ENCODE measurements at regions not wholly inside any gene's neighbourhood (a gene's known extent, or its start where the extent isn't known, plus 50 kb on each side); places are given as distances from the start of the nearest gene placed in this dataset.

DNA sequence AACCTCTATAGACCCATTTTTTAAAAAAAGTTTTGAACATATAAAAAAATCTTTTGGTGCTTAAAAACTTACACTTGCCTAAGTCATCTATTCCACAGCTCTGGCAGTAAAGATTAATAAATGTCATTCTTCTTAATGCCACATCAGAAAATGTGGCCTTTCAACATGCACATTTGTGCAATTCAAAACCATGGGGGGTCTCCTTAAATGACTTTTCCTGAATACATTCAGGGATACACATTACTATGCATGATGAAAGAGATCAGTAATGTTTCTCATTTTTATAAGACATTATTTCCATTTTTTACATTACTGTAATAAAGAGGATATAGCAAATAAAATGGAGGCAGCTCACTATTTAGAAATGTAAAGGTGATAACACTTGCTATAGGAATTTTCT, 142.3 kb downstream of the RBM43 start:
- TF ChIP-seq, protein P1, sequence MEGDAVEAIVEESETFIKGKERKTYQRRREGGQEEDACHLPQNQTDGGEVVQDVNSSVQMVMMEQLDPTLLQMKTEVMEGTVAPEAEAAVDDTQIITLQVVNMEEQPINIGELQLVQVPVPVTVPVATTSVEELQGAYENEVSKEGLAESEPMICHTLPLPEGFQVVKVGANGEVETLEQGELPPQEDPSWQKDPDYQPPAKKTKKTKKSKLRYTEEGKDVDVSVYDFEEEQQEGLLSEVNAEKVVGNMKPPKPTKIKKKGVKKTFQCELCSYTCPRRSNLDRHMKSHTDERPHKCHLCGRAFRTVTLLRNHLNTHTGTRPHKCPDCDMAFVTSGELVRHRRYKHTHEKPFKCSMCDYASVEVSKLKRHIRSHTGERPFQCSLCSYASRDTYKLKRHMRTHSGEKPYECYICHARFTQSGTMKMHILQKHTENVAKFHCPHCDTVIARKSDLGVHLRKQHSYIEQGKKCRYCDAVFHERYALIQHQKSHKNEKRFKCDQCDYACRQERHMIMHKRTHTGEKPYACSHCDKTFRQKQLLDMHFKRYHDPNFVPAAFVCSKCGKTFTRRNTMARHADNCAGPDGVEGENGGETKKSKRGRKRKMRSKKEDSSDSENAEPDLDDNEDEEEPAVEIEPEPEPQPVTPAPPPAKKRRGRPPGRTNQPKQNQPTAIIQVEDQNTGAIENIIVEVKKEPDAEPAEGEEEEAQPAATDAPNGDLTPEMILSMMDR (IDR thresholded peaks at IDR 0.05), result no peak
- no peak for TF ChIP-seq POLR2A (IDR thresholded peaks at IDR 0.05)

All from esophagus squamous epithelium (tissue), 4 donors.